Upper lobe of left lung (tissue), 6 donors: ENCODE measurements at regions not wholly inside any gene's neighbourhood (a gene's known extent, or its start where the extent isn't known, plus 50 kb on each side); places are given as distances from the start of the nearest gene placed in this dataset.

Experiments used
- ATAC-seq, 2 donors: fragments of 200-7000 bp; cut with Tn5 transposase; one replicate each; pipeline ENCODE4 v1.9.1; 2022; ENCODE audit warnings: mild to moderate bottlenecking in 2 of 2, moderate library complexity in 2 of 2; ENCODE audit not compliant: low FRiP score in 2 of 2
- DNase-seq, 2 donors: peaks; one replicate each; pipeline ENCODE4 v3.0.0-alpha.2; 2019 to 2020
- H3K27ac ChIP-seq, 4 donors: fragments of 200-600 bp; sonication (generic); one replicate each; pipeline ENCODE4 v1.5.1; 2016 to 2019
- H3K27me3 ChIP-seq, 4 donors: fragments of 200-600 bp; sonication (generic); one replicate each; pipeline ENCODE4 v1.5.1; 2017 to 2019
- H3K36me3 ChIP-seq, 4 donors: fragments of 200-600 bp; sonication (generic); one replicate each; pipeline ENCODE4 v1.5.1; 2016 to 2019
- H3K4me1 ChIP-seq, 4 donors: fragments of 200-600 bp; sonication (generic); one replicate each; pipeline ENCODE4 v1.5.1; 2018 to 2019
- H3K4me3 ChIP-seq, 4 donors: fragments of 200-600 bp; sonication (generic); one replicate each; pipeline ENCODE4 v1.5.1; 2017 to 2019; ENCODE audit warnings: mild to moderate bottlenecking in 2 of 4, moderate library complexity in 1 of 4
- H3K9me3 ChIP-seq, 4 donors: fragments of 200-600 bp; sonication (generic); one replicate each; pipeline ENCODE4 v1.5.1; 2018 to 2019
- EP300 ChIP-seq, 4 donors: sonication (generic); formaldehyde crosslinking; IDR thresholded peaks; one replicate each; pipeline ENCODE4 v1.5.1; 2017; ENCODE audit warnings: antibody characterized with exemption in 4 of 4, control low read depth in 2 of 4
- POLR2A ChIP-seq, 4 donors: fragments of 450-650 bp; IDR thresholded peaks; one replicate each; pipeline ENCODE4 v1.5.1; 2016 to 2017; ENCODE audit warnings: antibody characterized with exemption in 4 of 4, mild to moderate bottlenecking in 2 of 4
- POLR2AphosphoS5 ChIP-seq, 2 donors: sonication (generic); formaldehyde crosslinking; IDR thresholded peaks; one replicate each; pipeline ENCODE4 v1.5.1; 2017; ENCODE audit warnings: antibody characterized with exemption in 2 of 2
- WGBS, 2 donors: methylation state at CpG; one replicate each; pipeline ENCODE4 v1.1.5; 2017 to 2018; 5-methylcytosine and 5-hydroxymethylcytosine counted together
- TF ChIP-seq, protein P1 (sequence below), 6 experiments: fragments of 450-650 bp in 4 of 6; fragments of 200-600 bp in 2 of 6; sonication (generic) in 2 of 6; IDR thresholded peaks; one replicate each; pipeline ENCODE4 v1.5.1; 2016 to 2019; ENCODE audit warnings: antibody characterized with exemption in 6 of 6
- donor health status: DM: no; HTN: no; CAD: no; lungs with moderate emphysema.
- donor health status: DM: no; HTN: yes; CAD: no; lungs with severe emphysema.

DNA sequence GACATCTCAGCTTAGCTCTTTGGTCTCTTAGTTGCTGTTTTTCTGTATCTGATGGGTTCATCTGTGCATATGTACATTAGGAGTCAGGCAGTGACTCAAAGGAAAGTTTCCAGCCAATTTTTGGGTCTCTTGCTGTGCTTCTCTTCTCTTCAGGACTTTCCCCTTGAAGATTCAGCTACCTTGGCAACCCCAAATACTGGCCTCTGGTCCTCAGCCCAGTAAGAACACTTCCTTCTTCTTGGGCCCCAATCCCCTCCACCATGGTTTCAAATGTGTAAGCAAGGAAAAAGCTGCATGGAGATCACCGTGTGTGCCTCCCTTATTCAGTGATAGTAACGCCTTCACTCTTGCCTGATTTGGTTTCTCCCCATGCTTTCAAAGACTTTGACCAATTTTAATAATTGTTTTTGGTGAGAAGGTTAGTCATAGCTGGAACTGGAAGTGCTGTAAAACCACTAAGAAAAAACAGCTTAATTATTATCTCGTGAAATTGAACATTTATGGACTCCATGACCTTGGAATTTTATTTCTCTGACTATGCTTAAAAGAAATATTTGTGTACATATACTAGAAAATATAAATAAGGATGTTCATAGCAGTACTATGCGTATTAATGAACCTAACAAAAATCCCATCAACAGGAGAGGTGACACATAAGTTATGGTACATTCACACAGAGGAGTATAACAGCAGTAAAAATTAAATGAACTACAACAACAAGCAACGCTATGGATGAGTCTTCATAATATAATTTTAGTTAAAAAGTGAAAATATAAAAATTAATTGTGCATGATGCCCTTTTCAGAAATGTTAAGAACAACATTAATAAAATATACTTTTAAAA is 125.3 kb upstream of the BCL6 start:
- H3K27ac ChIP-seq: no peak overlapping the region
- no peaks in the 10 kb centered on the region for H3K4me1 ChIP-seq
- no peak for TF ChIP-seq EP300 (IDR thresholded peaks at IDR 0.05)
- TF ChIP-seq, protein P1, sequence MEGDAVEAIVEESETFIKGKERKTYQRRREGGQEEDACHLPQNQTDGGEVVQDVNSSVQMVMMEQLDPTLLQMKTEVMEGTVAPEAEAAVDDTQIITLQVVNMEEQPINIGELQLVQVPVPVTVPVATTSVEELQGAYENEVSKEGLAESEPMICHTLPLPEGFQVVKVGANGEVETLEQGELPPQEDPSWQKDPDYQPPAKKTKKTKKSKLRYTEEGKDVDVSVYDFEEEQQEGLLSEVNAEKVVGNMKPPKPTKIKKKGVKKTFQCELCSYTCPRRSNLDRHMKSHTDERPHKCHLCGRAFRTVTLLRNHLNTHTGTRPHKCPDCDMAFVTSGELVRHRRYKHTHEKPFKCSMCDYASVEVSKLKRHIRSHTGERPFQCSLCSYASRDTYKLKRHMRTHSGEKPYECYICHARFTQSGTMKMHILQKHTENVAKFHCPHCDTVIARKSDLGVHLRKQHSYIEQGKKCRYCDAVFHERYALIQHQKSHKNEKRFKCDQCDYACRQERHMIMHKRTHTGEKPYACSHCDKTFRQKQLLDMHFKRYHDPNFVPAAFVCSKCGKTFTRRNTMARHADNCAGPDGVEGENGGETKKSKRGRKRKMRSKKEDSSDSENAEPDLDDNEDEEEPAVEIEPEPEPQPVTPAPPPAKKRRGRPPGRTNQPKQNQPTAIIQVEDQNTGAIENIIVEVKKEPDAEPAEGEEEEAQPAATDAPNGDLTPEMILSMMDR (IDR thresholded peaks at IDR 0.05): no peak
- no peak for TF ChIP-seq POLR2A (IDR thresholded peaks at IDR 0.05)
- no peak for TF ChIP-seq POLR2AphosphoS5 (IDR thresholded peaks at IDR 0.05)
- H3K9me3 ChIP-seq: no peaks in the 10 kb centered on the region
- H3K4me3 ChIP-seq: no peak overlapping the region
- ATAC-seq: no peak
- no peaks in the 10 kb centered on the region for H3K27me3 ChIP-seq
- H3K36me3 ChIP-seq: no peaks in the 10 kb centered on the region
- 77 to 87% methylated on average over 5 of the region's 5 CpGs for WGBS, 2 donors
- no peak for DNase-seq

DNA sequence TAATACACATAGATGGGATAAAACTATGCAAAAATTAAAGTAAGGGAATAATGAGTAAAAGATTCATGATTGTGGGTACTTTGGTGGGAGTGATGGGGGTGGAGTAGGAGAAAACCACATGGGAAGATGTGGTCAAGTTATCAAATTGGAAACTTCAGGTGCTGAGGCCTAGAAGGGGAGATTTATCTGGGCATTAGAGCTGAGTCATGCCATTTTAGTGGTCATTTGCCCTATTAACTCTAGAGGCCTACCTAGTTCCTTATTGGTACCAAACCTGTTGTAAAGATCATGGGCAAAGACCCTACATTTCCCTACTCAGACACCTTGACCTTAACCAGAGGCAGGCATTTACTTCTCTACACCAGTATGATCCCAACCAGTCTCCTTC is 125.9 kb upstream of the BCL6 start:
- Histone ChIP-seq H3K27me3 (no peaks in the 10 kb centered on the region), H3K4me3 (no peak overlapping the region), H3K9me3 (no peaks in the 10 kb centered on the region), H3K36me3 (no peaks in the 10 kb centered on the region), H3K27ac (no peak overlapping the region), H3K4me1 (no peaks in the 10 kb centered on the region)
- TF ChIP-seq, protein P1 (IDR thresholded peaks at IDR 0.05): no peak
- TF ChIP-seq POLR2A (IDR thresholded peaks at IDR 0.05) (no peak), EP300 (IDR thresholded peaks at IDR 0.05) (no peak), POLR2AphosphoS5 (IDR thresholded peaks at IDR 0.05) (no peak)
- no peak for DNase-seq
- no peak for ATAC-seq

DNA sequence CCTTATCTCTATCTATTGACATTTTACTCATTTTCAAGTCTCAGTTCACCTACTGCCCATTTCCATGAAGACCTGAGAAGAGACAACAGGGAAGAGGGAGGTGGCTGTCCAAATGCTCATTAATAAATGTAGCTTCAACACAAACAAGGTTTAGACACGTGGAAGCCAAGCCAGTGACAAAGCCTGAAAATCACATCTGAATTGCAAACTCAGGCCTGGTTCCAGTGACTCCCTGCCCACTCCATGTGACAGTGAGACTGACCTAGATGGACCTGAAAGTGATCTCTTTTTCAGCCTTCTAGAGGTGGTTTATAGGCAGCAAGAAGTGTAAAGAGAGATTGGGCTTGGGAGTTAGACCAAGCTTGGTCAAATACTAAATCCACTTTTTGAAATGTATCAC is 126.6 kb upstream of the BCL6 start:
- 87 to 92% methylated on average over 1 of the region's 1 CpG for WGBS, 2 donors
- Histone ChIP-seq H3K9me3 (no peaks in the 10 kb centered on the region), H3K27ac (no peak overlapping the region), H3K4me3 (no peak overlapping the region), H3K4me1 (no peaks in the 10 kb centered on the region), H3K36me3 (no peaks in the 10 kb centered on the region), H3K27me3 (no peaks in the 10 kb centered on the region)
- DNase-seq (no peak), ATAC-seq (no peak)
- TF ChIP-seq, protein P1 (IDR thresholded peaks at IDR 0.05): no peak
- TF ChIP-seq POLR2A (IDR thresholded peaks at IDR 0.05) (no peak), POLR2AphosphoS5 (IDR thresholded peaks at IDR 0.05) (no peak), EP300 (IDR thresholded peaks at IDR 0.05) (no peak)

DNA sequence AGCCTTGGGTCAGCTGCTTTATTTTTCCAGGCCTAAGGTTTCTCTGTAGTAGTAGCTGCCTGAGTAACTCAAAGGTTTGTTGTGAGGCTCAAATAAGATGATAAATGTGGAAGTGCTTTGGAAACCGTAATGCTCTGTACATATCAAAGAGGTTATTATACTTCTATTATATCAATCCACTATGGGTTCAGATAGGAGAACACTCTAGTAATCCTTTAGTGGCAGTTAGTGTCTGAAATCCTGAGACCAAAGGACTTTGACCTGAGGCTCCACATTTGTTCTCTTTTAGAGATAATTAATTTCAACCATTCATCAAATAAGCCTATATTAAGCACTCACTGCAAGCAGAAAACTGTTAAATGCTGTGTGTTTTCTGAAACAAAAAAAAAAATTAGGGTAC is 128.6 kb upstream of the BCL6 start:
- DNase-seq (no peak), ATAC-seq (no peak)
- H3K4me1 ChIP-seq: no peaks in the 10 kb centered on the region
- no peak for TF ChIP-seq POLR2AphosphoS5 (IDR thresholded peaks at IDR 0.05)
- TF ChIP-seq EP300 (IDR thresholded peaks at IDR 0.05): no peak
- TF ChIP-seq POLR2A (IDR thresholded peaks at IDR 0.05): no peak
- TF ChIP-seq, protein P1 (IDR thresholded peaks at IDR 0.05): no peak
- H3K36me3 ChIP-seq: no peaks in the 10 kb centered on the region
- no peak overlapping the region for H3K27ac ChIP-seq
- no peaks in the 10 kb centered on the region for H3K9me3 ChIP-seq
- WGBS, 2 donors: 88 to 90% methylated on average over 1 of the region's 1 CpG
- no peak overlapping the region for H3K4me3 ChIP-seq
- no peaks in the 10 kb centered on the region for H3K27me3 ChIP-seq

DNA sequence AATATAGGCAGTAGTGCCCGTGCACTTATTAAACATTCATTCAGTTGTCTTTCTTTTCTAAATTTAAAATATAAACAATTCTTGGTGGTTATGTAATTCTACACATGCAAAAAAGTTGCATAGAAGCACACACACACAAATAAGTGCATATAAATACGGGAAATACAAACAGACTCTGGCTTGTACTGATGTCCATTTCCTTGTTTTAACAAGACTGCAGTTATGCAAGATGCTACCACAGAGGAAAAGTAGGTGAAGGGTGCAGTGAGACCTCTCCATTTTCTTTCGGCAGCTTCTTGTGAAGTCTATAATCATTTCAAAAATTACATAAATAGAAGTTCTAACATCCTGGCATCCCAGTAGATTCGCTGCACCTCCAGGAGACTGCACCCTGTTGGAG is 130.6 kb upstream of the BCL6 start:
- H3K4me3 ChIP-seq: no peak overlapping the region
- H3K36me3 ChIP-seq: no peaks in the 10 kb centered on the region
- H3K27me3 ChIP-seq: no peaks in the 10 kb centered on the region
- no peak for ATAC-seq
- TF ChIP-seq POLR2A (IDR thresholded peaks at IDR 0.05) (no peak), POLR2AphosphoS5 (IDR thresholded peaks at IDR 0.05) (no peak), EP300 (IDR thresholded peaks at IDR 0.05) (no peak)
- TF ChIP-seq, protein P1 (IDR thresholded peaks at IDR 0.05): no peak
- DNase-seq: no peak
- H3K4me1 ChIP-seq: no peaks in the 10 kb centered on the region
- H3K9me3 ChIP-seq: no peaks in the 10 kb centered on the region
- 78 to 80% methylated on average over 4 of the region's 4 CpGs for WGBS, 2 donors
- H3K27ac ChIP-seq: no peak overlapping the region
